Fibroblast of the aortic adventitia (primary cell): ENCODE measurements at regions not wholly inside any gene's neighbourhood (a gene's known extent, or its start where the extent isn't known, plus 50 kb on each side); places are given as distances from the start of the nearest gene placed in this dataset.
A peak's percentile ranks its signal among the peaks of the same experiment; 100 is the strongest.

Experiments used
- DNase-seq: peaks from one replicate; pipeline ENCODE4 v3.0.0-alpha.2; 2010; ENCODE audit warnings: low read depth
- H3K4me3 ChIP-seq: 2 replicates; pipeline ENCODE4 v1.5.1; 2011; ENCODE audit warnings: low read depth, mild to moderate bottlenecking, control low read depth, low read length, moderate library complexity
- CTCF ChIP-seq: IDR thresholded peaks from 2 replicates; pipeline ENCODE4 v1.5.1; 2011; ENCODE audit warnings: mild to moderate bottlenecking, low read length, control low read depth, inconsistent platforms; ENCODE audit not compliant: insufficient read depth

DNA sequence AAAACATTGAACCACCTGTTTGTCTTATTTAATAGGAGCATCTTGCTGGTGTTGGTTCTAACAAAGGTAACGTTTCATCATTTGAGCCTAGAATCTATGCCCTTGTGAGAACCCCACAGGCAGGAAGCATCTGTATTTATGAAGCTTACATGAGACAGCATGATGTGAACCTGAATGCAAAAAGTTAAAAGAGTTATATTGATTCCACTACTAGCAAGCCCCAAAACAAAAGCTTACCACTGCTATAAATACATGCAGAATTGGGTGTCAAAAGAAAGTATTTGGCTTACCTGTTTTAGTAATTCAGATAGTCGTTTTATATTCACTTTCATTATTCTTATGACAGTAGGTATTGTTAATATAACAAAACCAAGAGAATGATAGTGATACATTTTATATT, 301.2 kb upstream of the ADGRL2 start:
- TF ChIP-seq CTCF = no peak
- no peak overlapping the region for H3K4me3 ChIP-seq
- DNase-seq = no peak

- H3K4me3 ChIP-seq = no peak overlapping the region
- no peak for DNase-seq
- no peak for TF ChIP-seq CTCF
These were observed 302.0 kb upstream of the ADGRL2 start for GRCh38 chr1:81498471-81499462.

DNA sequence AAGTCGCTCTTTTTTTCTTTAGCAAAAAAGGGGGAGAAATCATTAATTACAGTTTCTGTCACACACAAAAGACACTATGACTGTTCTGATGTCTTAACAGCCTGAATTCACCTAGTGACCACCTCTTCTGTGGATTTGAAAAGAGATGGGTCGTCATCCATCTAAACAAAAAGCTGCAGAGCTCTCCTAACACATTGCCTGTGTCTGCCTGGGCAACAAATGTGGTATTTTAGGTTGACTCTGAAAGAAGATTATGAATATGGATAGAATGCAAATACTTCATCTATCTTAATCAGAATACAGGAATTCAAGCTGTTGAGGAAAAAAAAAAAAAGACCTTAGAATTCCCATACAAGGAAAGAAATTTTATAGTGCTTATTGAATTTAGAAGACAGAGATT, 304.4 kb upstream of the ADGRL2 start:
- no peak for TF ChIP-seq CTCF
- no peak overlapping the region for H3K4me3 ChIP-seq
- no peak for DNase-seq

- DNase-seq = peak; percentile 19
- TF ChIP-seq CTCF = no peak
- H3K4me3 ChIP-seq = no peak overlapping the region
These were observed 307.4 kb upstream of the ADGRL2 start for GRCh38 chr1:81493102-81493869.

DNA sequence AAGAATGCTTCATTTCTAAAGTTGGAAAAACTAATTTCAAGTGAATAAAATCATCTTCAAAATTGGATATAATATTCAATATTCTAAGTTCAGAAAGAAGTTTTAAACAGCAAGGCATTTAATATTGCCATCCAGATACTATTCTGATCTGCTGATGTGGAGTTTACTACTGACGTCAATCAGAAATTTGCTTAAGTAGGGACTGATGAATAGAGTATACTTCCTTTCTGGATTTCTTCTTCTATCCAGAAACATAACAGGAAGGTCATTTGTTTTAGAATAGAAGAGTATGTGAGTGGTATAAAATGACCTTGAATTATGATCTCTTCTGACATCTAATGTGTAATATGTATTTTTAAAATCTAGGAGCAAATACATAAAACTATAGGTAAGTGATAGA, 308.1 kb upstream of the ADGRL2 start:
- no peak for DNase-seq
- no peak overlapping the region for H3K4me3 ChIP-seq

GRCh38 chr1:81490614-81491013, 310.1 kb upstream of the ADGRL2 start:
- H3K4me3 ChIP-seq = no peak overlapping the region
- no peak for DNase-seq
- TF ChIP-seq CTCF = no peak

More for the DNA sequence above, 308.1 kb upstream of the ADGRL2 start:
- TF ChIP-seq CTCF = no peak
